Fibroblast of skin of right biceps (primary cell): ENCODE measurements at regions not wholly inside any gene's neighbourhood (a gene's known extent, or its start where the extent isn't known, plus 50 kb on each side); places are given as distances from the start of the nearest gene placed in this dataset.
A peak's percentile ranks its signal among the peaks of the same experiment; 100 is the strongest.

Experiments used
- DNase-seq: peaks from one replicate; pipeline ENCODE4 v3.0.0-alpha.2; 2013

GRCh38 chr4:183563874-183564273, 59.0 kb downstream of the ING2 start:
- DNase-seq, result peak; percentile 21

GRCh38 chr4:183571350-183571941, 66.6 kb downstream of the ING2 start:
- DNase-seq, result peak; percentile 34

GRCh38 chr4:183576701-183577404, 72.0 kb downstream of the ING2 start:
- peak; percentile 27 for DNase-seq

- no peak for DNase-seq
Measured at GRCh38 chr4:183580370-183580769, 75.5 kb downstream of the ING2 start.

- DNase-seq, result no peak
Measured at GRCh38 chr4:183580849-183581248, 76.0 kb downstream of the ING2 start.

- no peak for DNase-seq
Measured at GRCh38 chr4:183586824-183587223, 72.2 kb downstream of the RWDD4 start.

GRCh38 chr4:183588169-183588675, 70.8 kb downstream of the RWDD4 start:
- DNase-seq, result peak; percentile 76

GRCh38 chr4:183588691-183589090, 70.3 kb downstream of the RWDD4 start:
- DNase-seq, result no peak

GRCh38 chr4:183589461-183590099, 69.4 kb downstream of the RWDD4 start:
- peak; percentile 49 for DNase-seq
